ENCODE measurements at regions not wholly inside any gene's neighbourhood (a gene's known extent, or its start where the extent isn't known, plus 50 kb on each side); places are given as distances from the start of the nearest gene placed in this dataset.

DNA sequence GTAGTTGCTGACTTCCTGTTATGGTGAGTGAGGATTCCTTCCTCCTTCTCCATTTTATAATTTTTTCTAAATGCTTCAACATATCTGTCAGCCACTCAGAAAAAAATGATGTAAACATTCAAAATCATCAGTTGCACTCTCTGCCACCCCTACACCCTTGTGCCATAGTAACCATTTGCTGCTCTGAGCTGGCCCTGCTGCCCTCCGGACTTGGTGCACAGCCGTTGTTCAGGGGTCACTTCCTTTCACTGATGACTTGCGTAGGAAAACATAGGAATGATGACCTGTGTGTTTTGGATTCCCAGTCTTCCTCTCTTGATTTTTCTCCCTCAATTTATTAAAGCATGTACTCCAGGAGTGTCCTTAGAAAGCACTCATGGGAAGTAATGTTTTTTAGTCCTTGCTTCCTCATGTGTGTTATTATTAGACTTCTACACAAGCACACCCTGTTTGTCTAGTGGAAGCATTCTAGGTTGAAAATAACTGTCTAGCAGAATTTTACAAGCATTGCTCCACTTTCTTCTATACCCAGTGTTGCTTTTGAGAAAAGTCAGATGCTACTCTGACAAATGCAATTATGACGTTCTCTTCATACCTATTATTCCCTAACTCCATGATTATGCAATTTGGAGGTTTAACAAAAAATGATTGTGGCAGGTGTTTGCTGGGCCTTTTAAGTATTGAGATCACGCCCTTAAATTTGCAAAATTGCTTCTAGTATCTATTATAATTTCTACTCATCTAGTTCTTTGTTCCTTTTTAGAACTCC is 62.6 kb upstream of the MTPN start:
- DNase-seq (ENCODE audit: low read depth) = no peak

GRCh38 chr7:136036336-136036735 is 59.2 kb upstream of the MTPN start:
- DNase-seq (ENCODE audit: low read depth) = peak; percentile 2

DNA sequence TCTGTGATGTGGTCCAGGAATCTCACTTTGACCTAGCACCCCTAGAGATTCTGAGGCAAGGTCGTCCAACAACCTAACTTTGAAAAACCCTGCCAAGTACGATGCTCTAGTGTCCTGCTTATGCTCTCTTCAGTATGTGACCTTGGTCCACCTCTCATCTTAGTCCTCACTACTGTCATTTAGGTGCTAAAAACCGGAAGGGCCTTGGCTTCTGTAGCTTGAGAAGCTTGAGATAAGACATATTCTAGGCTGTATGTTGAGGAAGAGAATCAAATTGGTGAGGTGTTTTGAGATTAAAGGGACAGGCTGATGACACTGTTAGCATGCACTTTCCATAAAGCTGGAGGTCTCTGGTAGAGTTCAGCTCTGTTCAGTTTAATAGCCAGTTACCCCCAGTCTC is 57.0 kb upstream of the MTPN start:
- DNase-seq (ENCODE audit: low read depth) = no peak

GRCh38 chr7:136033413-136034031 is 56.4 kb upstream of the MTPN start:
- no peak for DNase-seq (ENCODE audit: low read depth)

- no peak for DNase-seq (ENCODE audit: low read depth)
Observed at GRCh38 chr7:136030867-136031318, 53.7 kb upstream of the MTPN start.

DNA sequence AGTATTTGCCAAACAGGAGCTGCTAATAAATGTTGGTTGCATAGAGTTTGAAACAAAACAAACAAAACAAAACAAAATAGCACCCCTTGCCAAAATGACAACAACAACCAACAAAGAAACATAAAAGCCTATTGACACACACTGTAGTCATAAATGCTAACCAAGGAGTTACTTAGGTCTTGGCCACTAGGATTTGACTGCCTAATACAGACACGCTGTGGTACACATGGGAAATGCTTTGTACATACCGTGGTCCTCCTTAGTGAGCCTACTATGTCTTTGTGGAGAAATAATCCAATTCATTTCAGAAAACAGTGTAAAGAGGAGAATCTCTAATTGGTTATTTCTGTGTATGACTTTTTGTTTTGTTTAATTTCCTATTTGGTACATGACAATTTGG is 53.2 kb upstream of the MTPN start:
- no peak for DNase-seq (ENCODE audit: low read depth)

GRCh38 chr7:136027160-136027559 is 50.0 kb upstream of the MTPN start:
- no peak for DNase-seq (ENCODE audit: low read depth)
